Skeletal muscle cell (primary cell): ENCODE measurements at regions not wholly inside any gene's neighbourhood (a gene's known extent, or its start where the extent isn't known, plus 50 kb on each side); places are given as distances from the start of the nearest gene placed in this dataset.

Experiments
- DNase-seq: peaks from one replicate; pipeline ENCODE4 v3.0.0-alpha.2; 2010; ENCODE audit warnings: low read depth
- H3K4me3 ChIP-seq: 2 replicates; pipeline ENCODE4 v1.5.1; 2011; ENCODE audit warnings: low read depth, mild to moderate bottlenecking, control low read depth, low read length, moderate library complexity

- no peak for DNase-seq
- no peak overlapping the region for H3K4me3 ChIP-seq
These were observed 508.6 kb downstream of the RAB28 start for GRCh38 chr4:12975511-12975910.

GRCh38 chr4:12973522-12973921 lies 510.6 kb downstream of the RAB28 start:
- no peak overlapping the region for H3K4me3 ChIP-seq
- DNase-seq = no peak

- no peak overlapping the region for H3K4me3 ChIP-seq
- DNase-seq = no peak
These were observed 515.8 kb downstream of the RAB28 start for GRCh38 chr4:12968345-12968744.

- no peak for DNase-seq
- no peak overlapping the region for H3K4me3 ChIP-seq
These were observed 517.4 kb downstream of the RAB28 start for GRCh38 chr4:12966726-12967125.

- DNase-seq = no peak
- no peak overlapping the region for H3K4me3 ChIP-seq
These were observed 518.8 kb downstream of the RAB28 start for GRCh38 chr4:12965334-12965733.

GRCh38 chr4:12963912-12964311 lies 520.2 kb downstream of the RAB28 start:
- no peak overlapping the region for H3K4me3 ChIP-seq
- DNase-seq = no peak

GRCh38 chr4:12963291-12963690 lies 520.8 kb downstream of the RAB28 start:
- H3K4me3 ChIP-seq = no peak overlapping the region
- no peak for DNase-seq

- DNase-seq = no peak
- H3K4me3 ChIP-seq = no peak overlapping the region
These were observed 522.4 kb downstream of the RAB28 start for GRCh38 chr4:12961713-12962112.

- no peak overlapping the region for H3K4me3 ChIP-seq
- no peak for DNase-seq
These were observed 525.7 kb downstream of the RAB28 start for GRCh38 chr4:12958436-12958835.

- DNase-seq = no peak
- no peak overlapping the region for H3K4me3 ChIP-seq
These were observed 527.0 kb downstream of the RAB28 start for GRCh38 chr4:12957108-12957507.

GRCh38 chr4:12956026-12956425 lies 528.1 kb downstream of the RAB28 start:
- no peak for DNase-seq
- H3K4me3 ChIP-seq = no peak overlapping the region

- no peak overlapping the region for H3K4me3 ChIP-seq
- DNase-seq = no peak
These were observed 534.2 kb downstream of the RAB28 start for GRCh38 chr4:12949719-12950490.

GRCh38 chr4:12943069-12943468 lies 541.1 kb downstream of the RAB28 start:
- DNase-seq = no peak
- no peak overlapping the region for H3K4me3 ChIP-seq

- no peak for DNase-seq
- H3K4me3 ChIP-seq = no peak overlapping the region
These were observed 550.3 kb downstream of the RAB28 start for GRCh38 chr4:12933760-12934221.

GRCh38 chr4:12932203-12932788 lies 551.8 kb downstream of the RAB28 start:
- H3K4me3 ChIP-seq = no peak overlapping the region
- no peak for DNase-seq

GRCh38 chr4:12929784-12930183 lies 554.4 kb downstream of the RAB28 start:
- H3K4me3 ChIP-seq = no peak overlapping the region
- DNase-seq = no peak

- no peak for DNase-seq
- no peak overlapping the region for H3K4me3 ChIP-seq
These were observed 555.4 kb downstream of the RAB28 start for GRCh38 chr4:12928751-12929150.

GRCh38 chr4:12926189-12927066 lies 557.7 kb downstream of the RAB28 start:
- no peak for DNase-seq
- H3K4me3 ChIP-seq = no peak overlapping the region

GRCh38 chr4:12924728-12925320 lies 559.3 kb downstream of the RAB28 start:
- DNase-seq = no peak
- H3K4me3 ChIP-seq = no peak overlapping the region

- H3K4me3 ChIP-seq = no peak overlapping the region
These were observed 559.9 kb downstream of the RAB28 start for GRCh38 chr4:12924253-12924652.

More at GRCh38 chr4:12924253-12924652, 559.9 kb downstream of the RAB28 start:
- no peak for DNase-seq
